Aorta (tissue), 5 donors: ENCODE measurements at regions not wholly inside any gene's neighbourhood (a gene's known extent, or its start where the extent isn't known, plus 50 kb on each side); places are given as distances from the start of the nearest gene placed in this dataset.

ENCODE experiments used
- ATAC-seq: fragments of 200-7000 bp; cut with Tn5 transposase; one replicate; pipeline ENCODE4 v1.9.1; 2022; ENCODE audit warnings: moderate library complexity; ENCODE audit not compliant: low FRiP score
- DNase-seq, 2 donors: peaks; one replicate each; pipeline ENCODE4 v3.0.0-alpha.2; 2020
- H3K27ac ChIP-seq, 2 donors: one replicate each; pipeline ENCODE4 v1.5.1; 2013; ENCODE audit warnings: low read length in 2 of 2, mild to moderate bottlenecking in 2 of 2, moderate library complexity in 2 of 2, control low read depth in 1 of 2, inconsistent platforms in 1 of 2, low read depth in 1 of 2
- H3K27me3 ChIP-seq, 2 donors: one replicate each; pipeline ENCODE4 v1.6.1; 2013; ENCODE audit warnings: control low read depth in 1 of 2, low read length in 1 of 2, mild to moderate bottlenecking in 1 of 2, moderate library complexity in 1 of 2; ENCODE audit not compliant: insufficient read depth in 2 of 2, control insufficient read depth in 1 of 2
- H3K36me3 ChIP-seq, 2 donors: one replicate each; pipeline ENCODE4 v1.6.1; 2013; ENCODE audit warnings: control low read depth in 1 of 2, low read length in 1 of 2, mild to moderate bottlenecking in 1 of 2; ENCODE audit not compliant: insufficient read depth in 2 of 2, control insufficient read depth in 1 of 2
- H3K4me1 ChIP-seq, 2 donors: one replicate each; pipeline ENCODE4 v1.6.1; 2013; ENCODE audit warnings: low read length in 2 of 2, control low read depth in 1 of 2, mild to moderate bottlenecking in 1 of 2, moderate library complexity in 1 of 2; ENCODE audit not compliant: insufficient read depth in 2 of 2, control insufficient read depth in 1 of 2
- H3K4me3 ChIP-seq, 2 donors: one replicate each; pipeline ENCODE4 v1.5.1; 2013; ENCODE audit warnings: low read length in 2 of 2, control low read depth in 1 of 2, mild to moderate bottlenecking in 1 of 2
- H3K9me3 ChIP-seq: one replicate; pipeline ENCODE4 v1.6.1; 2013; ENCODE audit warnings: mild to moderate bottlenecking, low read length; ENCODE audit not compliant: control insufficient read depth
- WGBS, 2 donors: extraction: QIAGEN DNeasy Blood & Tissue Kit; methylation state at CpG; one replicate each; pipeline ENCODE4 v1.1.7; 2013; 5-methylcytosine and 5-hydroxymethylcytosine counted together
- intact Hi-C, 2 donors: fragments of 100-400 bp; cut with DNase I; formaldehyde crosslinking; loops; one replicate each; pipeline versions ENCODE4 v1.14.2 to v1.15.0; 2022
- donor health status: healthy with polysubstance abuse.
- donor health status: Bipolar disorder and iron deficiency.
- donor health status: DM: no; HTN: no; CAD: no.
- donor health status: DM: no; HTN: no; CAD: no.
- donor health status: DM: yes; HTN: yes; CAD: no.

GRCh38 chr3:166243511-166243910 lies 406.3 kb upstream of the BCHE start:
- Histone ChIP-seq H3K4me1 (no peaks in the 10 kb centered on the region), H3K27ac (no peak overlapping the region), H3K9me3 (no peaks in the 10 kb centered on the region), H3K27me3 (no peaks in the 10 kb centered on the region), H3K4me3 (no peak overlapping the region), H3K36me3 (no peaks in the 10 kb centered on the region)
- intact Hi-C loops = no loop called here
- ATAC-seq (no peak), DNase-seq (no peak)

- 82 to 89% methylated on average over 3 of the region's 3 CpGs for WGBS, 2 donors
- Histone ChIP-seq H3K4me3 (no peak overlapping the region), H3K27me3 (peaks cover 0 to 2% of the 10 kb centered on the region in 2 donors), H3K27ac (no peak overlapping the region), H3K36me3 (no peaks in the 10 kb centered on the region), H3K4me1 (no peaks in the 10 kb centered on the region), H3K9me3 (no peaks in the 10 kb centered on the region)
- ATAC-seq (no peak), DNase-seq (no peak)
- intact Hi-C loops = no loop called here
Observed at GRCh38 chr3:166223120-166223519, 385.9 kb upstream of the BCHE start.

- intact Hi-C loops = no loop called here
- WGBS, 2 donors = 84 to 92% methylated on average over 4 of the region's 4 CpGs
- no peak for ATAC-seq
- Histone ChIP-seq H3K27ac (no peak overlapping the region), H3K4me1 (no peaks in the 10 kb centered on the region), H3K36me3 (no peaks in the 10 kb centered on the region), H3K27me3 (no peaks in the 10 kb centered on the region), H3K9me3 (no peaks in the 10 kb centered on the region), H3K4me3 (no peak overlapping the region)
- no peak for DNase-seq
Observed at GRCh38 chr3:166211451-166211850, 374.2 kb upstream of the BCHE start.

GRCh38 chr3:166209701-166210100 lies 372.5 kb upstream of the BCHE start:
- 49 to 54% methylated on average over 1 of the region's 1 CpG for WGBS, 2 donors
- H3K36me3 ChIP-seq = no peaks in the 10 kb centered on the region
- ATAC-seq (no peak), DNase-seq (no peak)
- H3K9me3 ChIP-seq = no peaks in the 10 kb centered on the region
- no peaks in the 10 kb centered on the region for H3K4me1 ChIP-seq
- intact Hi-C loops = no loop called here
- no peaks in the 10 kb centered on the region for H3K27me3 ChIP-seq
- no peak overlapping the region for H3K4me3 ChIP-seq
- H3K27ac ChIP-seq = no peak overlapping the region

- H3K27me3 ChIP-seq = peaks cover 0 to 2% of the 10 kb centered on the region in 2 donors
- no peak overlapping the region for H3K4me3 ChIP-seq
- DNase-seq (no peak), ATAC-seq (no peak)
- no peaks in the 10 kb centered on the region for H3K9me3 ChIP-seq
- no peaks in the 10 kb centered on the region for H3K4me1 ChIP-seq
- no peaks in the 10 kb centered on the region for H3K36me3 ChIP-seq
- 72 to 75% methylated on average over 7 of the region's 7 CpGs for WGBS, 2 donors
- intact Hi-C loops = no loop called here
- no peak overlapping the region for H3K27ac ChIP-seq
Observed at GRCh38 chr3:166205158-166205557, 367.9 kb upstream of the BCHE start.

GRCh38 chr3:166201476-166201875 lies 364.3 kb upstream of the BCHE start:
- no peaks in the 10 kb centered on the region for H3K36me3 ChIP-seq
- intact Hi-C loops = no loop called here
- no peak for DNase-seq
- H3K27ac ChIP-seq = no peak overlapping the region
- no peaks in the 10 kb centered on the region for H3K9me3 ChIP-seq
- H3K4me3 ChIP-seq = no peak overlapping the region
- 66 to 70% methylated on average over 3 of the region's 3 CpGs for WGBS, 2 donors
- H3K27me3 ChIP-seq = peaks cover 0 to 2% of the 10 kb centered on the region in 2 donors
- H3K4me1 ChIP-seq = no peaks in the 10 kb centered on the region
- ATAC-seq = no peak

- intact Hi-C loops = no loop called here
- H3K36me3 ChIP-seq = no peaks in the 10 kb centered on the region
- H3K9me3 ChIP-seq = no peaks in the 10 kb centered on the region
- ATAC-seq (no peak), DNase-seq (no peak)
- H3K4me1 ChIP-seq = no peaks in the 10 kb centered on the region
- H3K27me3 ChIP-seq = peaks cover 0 to 2% of the 10 kb centered on the region in 2 donors
- no peak overlapping the region for H3K4me3 ChIP-seq
- H3K27ac ChIP-seq = no peak overlapping the region
Observed at GRCh38 chr3:166199491-166199890, 362.3 kb upstream of the BCHE start.

- no peak overlapping the region for H3K27ac ChIP-seq
- DNase-seq = no peak
- H3K4me1 ChIP-seq = no peaks in the 10 kb centered on the region
- no peaks in the 10 kb centered on the region for H3K9me3 ChIP-seq
- intact Hi-C loops = no loop called here
- WGBS, 2 donors = 83 to 86% methylated on average over 2 of the region's 2 CpGs
- ATAC-seq = no peak
- H3K36me3 ChIP-seq = no peaks in the 10 kb centered on the region
- no peak overlapping the region for H3K4me3 ChIP-seq
- no peaks in the 10 kb centered on the region for H3K27me3 ChIP-seq
Observed at GRCh38 chr3:166195808-166196207, 358.6 kb upstream of the BCHE start.

- Histone ChIP-seq H3K27ac (no peak overlapping the region), H3K4me1 (no peaks in the 10 kb centered on the region), H3K4me3 (no peak overlapping the region), H3K27me3 (no peaks in the 10 kb centered on the region), H3K9me3 (no peaks in the 10 kb centered on the region), H3K36me3 (no peaks in the 10 kb centered on the region)
- ATAC-seq (no peak), DNase-seq (no peak)
- 90 to 96% methylated on average over 2 of the region's 2 CpGs for WGBS, 2 donors
- intact Hi-C loops = no loop called here
Observed at GRCh38 chr3:166191411-166191810, 354.2 kb upstream of the BCHE start.
